Lower leg skin (tissue), 3 donors: ENCODE measurements at regions not wholly inside any gene's neighbourhood (a gene's known extent, or its start where the extent isn't known, plus 50 kb on each side); places are given as distances from the start of the nearest gene placed in this dataset.

Source experiments
- CTCF ChIP-seq, 3 donors: fragments of 450-650 bp; IDR thresholded peaks; one replicate each; pipeline ENCODE4 v1.5.1; 2016; ENCODE audit warnings: antibody characterized with exemption in 3 of 3, mild to moderate bottlenecking in 3 of 3, moderate library complexity in 2 of 3
- POLR2A ChIP-seq, 2 donors: fragments of 450-650 bp; IDR thresholded peaks; one replicate each; pipeline ENCODE4 v1.6.1; 2016 to 2017; ENCODE audit warnings: antibody characterized with exemption in 2 of 2, mild to moderate bottlenecking in 1 of 2, moderate library complexity in 1 of 2

- TF ChIP-seq CTCF (IDR thresholded peaks at IDR 0.05), result no peak
- no peak for TF ChIP-seq POLR2A (IDR thresholded peaks at IDR 0.05)
These were observed 224.8 kb downstream of the GJA1 start for GRCh38 chr6:121660277-121660676.
